ENCODE measurements at regions not wholly inside any gene's neighbourhood (a gene's known extent, or its start where the extent isn't known, plus 50 kb on each side); places are given as distances from the start of the nearest gene placed in this dataset.

DNA sequence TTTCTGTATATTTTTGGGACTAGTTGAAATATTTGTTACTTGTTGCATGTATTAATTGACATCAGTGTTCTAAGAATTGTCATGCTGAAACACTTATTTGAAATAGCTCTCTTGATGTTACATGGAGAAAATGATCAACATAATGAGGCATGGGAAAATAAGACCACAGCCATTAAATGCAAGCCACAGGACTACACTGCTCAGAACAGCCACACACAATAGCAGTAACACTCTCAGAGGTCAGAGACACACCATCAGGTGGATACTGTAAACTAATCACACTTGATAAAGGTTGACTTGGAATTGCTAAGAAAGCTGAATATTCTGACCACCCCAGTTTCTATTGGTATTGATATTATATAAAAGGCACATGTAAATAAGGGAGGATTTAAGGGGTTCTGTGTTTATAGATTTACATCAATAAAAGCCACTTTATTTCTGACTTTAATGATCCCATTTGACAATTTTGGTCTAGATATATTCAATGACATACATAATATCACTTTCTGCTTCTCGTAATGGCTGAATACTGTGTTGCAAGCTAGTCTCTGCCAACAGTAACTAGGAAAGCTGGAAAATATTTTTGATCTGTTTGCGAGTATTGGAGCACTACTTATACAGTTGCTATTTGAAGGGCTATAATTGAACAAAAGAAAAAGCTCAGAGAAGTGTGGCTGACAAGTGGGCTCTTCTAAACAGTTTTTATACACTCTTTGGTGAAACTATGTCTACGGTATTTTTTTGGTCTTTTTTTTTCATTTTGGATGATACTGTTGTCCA is 876.5 kb upstream of the INTU start:
- TF ChIP-seq POLR2A (IDR thresholded peaks at IDR 0.05) (no peak), CTCF (IDR thresholded peaks at IDR 0.05) (no peak)
